ENCODE measurements at regions not wholly inside any gene's neighbourhood (a gene's known extent, or its start where the extent isn't known, plus 50 kb on each side); places are given as distances from the start of the nearest gene placed in this dataset.
A peak's percentile ranks its signal among the peaks of the same experiment; 100 is the strongest.

DNA sequence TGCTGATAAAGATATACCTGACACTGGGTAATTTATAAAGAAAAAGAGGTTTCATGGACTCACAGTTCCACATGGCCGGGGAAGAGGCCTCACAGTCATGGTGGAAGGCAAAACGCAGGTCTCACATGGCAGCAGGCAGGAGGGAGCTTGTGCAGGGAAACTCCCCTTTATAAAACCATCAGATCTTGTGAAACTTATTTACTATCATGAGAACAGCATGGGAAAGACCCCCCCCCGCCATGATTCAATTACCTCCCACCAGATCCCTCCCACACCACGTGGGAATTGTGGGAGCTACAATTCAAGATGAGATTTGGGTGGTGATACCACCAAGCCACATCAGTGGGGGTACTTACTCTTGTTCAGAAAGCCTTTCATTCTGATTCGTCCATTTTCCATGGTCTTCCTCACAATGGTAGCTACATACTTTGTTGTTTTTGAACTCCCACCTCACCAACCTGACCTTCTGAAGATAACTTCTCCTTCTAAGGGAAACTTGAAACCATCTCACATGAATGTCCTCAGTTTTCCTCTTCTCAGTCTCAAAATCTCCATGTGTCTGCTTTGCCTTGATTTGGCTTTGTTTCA lies 275.6 kb upstream of the PROK2 start:
- no peak for DNase-seq

DNA sequence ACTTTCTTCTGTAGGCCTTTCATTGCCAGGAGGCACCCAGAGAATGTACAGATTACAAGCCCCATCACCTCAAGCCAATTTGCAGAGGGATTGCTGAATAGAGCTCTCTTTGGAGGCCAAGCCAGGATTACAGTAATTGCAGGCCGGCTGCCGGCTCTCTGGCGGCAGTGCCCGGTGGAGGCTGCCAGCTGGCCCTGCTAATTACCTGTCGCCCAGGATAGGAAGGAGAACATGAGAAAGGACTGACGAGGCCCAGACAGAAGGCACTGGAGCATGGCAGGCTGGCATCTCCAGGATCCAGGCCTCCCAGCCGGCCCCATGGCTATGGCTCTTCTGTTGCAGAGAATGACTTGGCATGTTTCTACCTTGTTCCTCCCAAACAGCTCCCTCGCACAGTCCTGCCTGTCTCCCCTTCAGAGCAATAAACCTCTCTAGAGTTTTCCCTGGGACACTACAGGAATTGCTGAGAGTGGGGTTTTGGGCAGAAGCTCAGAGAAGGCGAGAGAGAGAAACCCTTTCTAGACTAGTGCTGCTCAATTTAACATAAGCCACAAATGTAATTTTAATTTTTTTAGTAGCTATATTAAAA lies 273.6 kb upstream of the PROK2 start:
- DNase-seq: peak; percentile 6

DNA sequence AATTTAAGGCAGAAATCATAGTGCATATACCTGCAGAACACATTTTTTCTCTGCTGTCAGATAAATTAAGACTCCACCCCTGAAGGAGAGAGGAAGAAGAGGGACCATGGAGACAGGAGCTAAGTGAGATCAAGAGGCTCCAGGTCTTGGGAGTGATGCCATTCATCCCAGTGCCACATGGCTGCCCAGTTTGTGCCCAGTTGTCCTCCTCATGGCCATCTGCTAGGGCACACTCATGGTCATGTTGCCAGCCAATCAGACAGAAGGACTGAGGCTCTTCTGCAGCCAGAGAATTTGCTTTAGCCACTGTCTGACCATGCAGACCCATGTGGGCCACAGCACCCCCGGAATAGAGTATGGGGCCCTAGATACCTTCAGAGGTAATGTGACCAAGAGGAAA lies 270.5 kb upstream of the PROK2 start:
- DNase-seq: no peak

DNA sequence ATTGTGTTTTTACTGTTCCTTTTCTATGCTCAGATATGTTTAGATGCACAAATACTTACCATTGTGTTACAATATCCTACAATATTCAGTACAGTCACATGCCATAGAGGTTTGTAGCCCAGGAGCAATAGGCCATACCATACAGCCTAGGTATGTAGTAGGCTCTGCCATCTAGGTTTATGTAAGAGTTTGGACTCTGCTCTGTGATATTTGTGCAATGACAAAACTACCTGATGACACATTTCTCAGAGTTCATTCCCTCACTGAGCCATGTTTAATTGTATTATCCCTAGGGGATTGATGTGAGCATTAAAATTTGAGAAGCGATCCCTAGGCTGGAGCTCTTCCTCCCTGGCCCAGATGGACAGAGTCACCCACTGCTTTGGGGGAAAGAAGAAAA lies 270.0 kb upstream of the PROK2 start:
- DNase-seq: no peak

DNA sequence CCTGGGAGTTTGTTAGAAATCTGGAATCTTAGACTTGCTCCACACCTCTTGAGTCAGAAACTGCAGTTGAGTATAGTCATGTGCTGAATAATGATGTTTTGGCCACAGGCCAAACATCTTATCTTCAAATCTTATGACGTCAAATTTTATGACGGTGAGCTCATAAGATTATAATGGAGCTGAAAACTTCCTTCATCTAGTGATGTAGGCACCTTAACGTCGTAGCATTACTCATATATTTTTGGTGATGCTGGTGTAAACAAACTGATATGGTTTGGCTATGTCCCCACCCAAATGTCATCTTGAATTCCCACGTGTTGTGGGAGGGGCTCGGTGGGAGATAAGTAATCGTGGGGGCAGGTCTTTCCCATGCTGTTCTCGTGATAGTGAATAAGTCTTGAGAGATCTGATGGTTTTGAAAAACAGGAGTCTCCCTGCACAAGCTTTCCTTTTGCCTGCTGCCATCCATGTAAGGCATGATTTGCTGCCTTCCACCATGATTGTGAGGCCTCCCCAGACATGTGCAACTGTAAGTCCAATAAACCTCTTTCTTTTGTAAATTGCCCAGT lies 268.0 kb upstream of the PROK2 start:
- no peak for DNase-seq

DNA sequence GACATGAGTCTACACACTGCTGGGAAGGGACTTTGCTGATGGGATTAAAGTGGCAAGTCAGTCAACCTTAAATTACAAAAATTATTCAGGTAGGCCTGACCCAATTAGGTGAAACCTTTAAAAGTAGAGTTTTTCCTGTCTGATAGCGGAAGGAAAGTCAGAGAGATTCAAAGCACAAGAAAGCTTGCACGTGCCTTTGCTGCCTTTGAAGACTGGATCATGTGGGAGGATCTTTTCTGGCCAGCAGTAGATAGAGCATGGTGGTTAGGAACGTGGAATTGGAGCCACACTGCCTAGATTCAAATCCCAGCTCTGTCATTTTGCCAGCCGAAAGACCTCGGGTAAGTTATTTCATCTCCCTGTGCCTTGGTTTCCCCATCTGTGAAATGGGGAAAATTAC lies 265.8 kb upstream of the PROK2 start:
- DNase-seq: no peak

DNA sequence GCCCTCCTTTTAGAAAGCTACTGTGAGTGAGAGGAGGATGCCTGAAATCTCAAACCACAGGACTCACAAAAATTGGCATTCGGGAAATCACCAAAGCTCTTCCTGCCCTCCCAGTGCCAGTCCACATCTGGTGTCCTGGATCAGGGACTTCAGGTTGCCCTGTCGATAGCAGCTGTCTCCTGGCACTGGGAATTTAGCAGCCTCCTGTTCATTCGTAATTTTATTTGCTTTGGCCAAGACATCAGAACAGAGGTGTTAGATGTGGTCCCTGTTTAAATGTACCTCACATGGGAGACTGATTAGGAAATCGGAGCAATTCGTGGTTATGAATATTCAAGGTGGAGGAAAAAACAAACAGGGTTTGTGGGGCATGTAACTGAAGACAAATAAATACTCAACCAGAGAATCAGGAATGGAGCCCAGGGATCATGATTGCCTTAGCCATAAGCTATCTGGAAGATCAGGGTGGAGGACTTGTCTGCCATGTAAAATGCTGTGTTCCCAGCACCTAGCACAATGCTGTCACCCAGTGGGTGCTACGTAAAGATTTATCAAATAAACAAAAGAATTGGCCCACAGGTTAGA lies 265.2 kb upstream of the PROK2 start:
- no peak for DNase-seq

DNA sequence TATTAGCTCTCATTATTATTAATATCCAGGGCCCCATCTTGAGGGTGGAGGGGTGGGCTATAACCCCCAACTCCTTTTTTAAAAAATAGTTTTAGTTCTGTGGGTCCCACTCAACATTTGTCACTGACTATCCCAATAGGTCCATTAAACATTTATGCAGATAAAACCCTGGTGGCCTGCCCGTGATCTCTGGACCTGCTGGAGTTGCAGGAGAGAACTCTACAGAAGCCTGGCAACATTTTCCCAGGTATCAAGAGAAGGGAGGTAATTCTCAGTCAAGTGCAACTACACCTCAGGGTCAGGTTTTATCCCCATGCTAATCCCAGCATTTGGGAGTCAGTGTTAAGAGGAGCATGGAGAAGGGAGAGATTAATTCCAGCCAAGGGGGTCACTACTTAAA lies 264.4 kb upstream of the PROK2 start:
- no peak for DNase-seq

DNA sequence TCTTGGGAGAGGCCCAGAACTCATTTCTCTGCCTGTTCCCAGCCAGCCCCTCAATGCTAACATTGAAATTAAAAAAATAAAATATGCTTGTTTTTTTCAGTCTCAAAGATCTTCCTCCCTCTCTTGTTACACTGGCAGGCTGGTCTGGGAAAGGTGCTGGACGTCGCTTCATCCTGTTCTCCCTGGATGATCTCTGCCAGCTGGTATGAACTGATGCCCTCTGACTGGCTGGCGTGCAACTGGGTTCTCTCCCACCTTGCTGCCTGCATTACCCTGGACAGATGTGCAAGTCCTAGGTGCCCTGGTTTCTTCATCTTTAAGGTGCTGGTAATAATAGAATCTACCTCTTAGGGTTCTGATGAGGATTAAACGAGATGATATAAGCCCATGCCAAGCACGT lies 263.9 kb upstream of the PROK2 start:
- no peak for DNase-seq

DNA sequence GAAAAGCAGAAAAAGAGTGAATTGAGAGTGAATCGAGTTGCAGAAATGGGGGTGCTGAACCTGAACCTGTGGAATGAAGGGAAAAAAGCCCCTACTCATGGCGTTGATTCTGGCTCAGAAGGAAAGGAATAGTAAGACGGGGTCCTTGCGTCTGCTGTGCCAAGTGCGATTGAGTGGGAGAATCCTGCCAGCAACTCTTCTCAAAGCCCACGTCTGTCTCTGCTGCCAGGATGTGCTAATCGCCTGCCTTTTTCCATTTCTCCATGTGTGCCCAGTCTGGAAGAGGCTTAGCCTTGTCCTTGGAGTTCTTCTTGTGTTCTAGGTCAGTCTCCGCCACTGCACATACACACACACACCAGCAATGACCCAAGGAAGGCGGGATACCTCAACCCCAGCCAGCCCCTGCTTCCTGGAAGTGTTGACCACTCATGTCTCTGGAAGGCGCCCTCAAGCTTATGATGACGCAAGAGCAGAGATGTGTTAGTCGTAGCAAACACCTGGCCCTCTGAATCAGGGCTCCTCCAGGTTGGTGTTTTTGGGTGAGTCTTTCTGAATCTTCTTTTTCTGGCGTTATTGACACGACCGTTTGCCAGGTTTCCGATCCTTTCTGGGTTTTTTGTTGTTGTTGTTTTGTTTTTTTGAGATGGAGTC lies 262.4 kb upstream of the PROK2 start:
- DNase-seq: no peak

DNA sequence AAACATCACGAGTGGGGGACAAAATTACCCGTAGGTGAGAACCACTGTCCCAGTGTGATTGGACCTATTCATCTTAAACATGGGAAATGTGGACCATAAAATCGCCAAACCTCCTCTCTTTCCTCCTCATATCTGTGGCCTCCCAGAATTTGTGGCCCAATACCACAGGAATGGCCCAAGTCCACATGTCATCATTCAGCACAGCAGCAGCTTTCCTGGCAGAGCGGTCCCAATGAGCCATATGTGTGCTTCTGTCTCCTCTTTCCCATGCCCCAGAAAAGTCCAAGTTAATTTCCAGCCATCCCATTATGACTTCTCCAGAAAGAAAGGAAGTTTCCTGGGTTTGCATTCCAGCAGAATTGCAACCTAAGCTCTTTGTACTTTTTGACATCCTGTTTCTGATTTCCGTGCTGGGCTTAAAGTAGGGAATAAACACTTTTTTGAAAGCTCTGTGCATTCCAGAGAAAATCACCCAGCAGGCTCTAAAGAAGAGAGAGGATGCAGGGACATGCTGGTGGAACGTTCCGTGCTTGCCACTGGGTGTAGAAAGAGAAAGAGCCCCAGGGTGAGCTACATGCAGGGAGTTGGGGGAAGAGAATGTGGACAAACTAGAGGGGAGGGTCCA lies 259.4 kb upstream of the PROK2 start:
- no peak for DNase-seq

DNA sequence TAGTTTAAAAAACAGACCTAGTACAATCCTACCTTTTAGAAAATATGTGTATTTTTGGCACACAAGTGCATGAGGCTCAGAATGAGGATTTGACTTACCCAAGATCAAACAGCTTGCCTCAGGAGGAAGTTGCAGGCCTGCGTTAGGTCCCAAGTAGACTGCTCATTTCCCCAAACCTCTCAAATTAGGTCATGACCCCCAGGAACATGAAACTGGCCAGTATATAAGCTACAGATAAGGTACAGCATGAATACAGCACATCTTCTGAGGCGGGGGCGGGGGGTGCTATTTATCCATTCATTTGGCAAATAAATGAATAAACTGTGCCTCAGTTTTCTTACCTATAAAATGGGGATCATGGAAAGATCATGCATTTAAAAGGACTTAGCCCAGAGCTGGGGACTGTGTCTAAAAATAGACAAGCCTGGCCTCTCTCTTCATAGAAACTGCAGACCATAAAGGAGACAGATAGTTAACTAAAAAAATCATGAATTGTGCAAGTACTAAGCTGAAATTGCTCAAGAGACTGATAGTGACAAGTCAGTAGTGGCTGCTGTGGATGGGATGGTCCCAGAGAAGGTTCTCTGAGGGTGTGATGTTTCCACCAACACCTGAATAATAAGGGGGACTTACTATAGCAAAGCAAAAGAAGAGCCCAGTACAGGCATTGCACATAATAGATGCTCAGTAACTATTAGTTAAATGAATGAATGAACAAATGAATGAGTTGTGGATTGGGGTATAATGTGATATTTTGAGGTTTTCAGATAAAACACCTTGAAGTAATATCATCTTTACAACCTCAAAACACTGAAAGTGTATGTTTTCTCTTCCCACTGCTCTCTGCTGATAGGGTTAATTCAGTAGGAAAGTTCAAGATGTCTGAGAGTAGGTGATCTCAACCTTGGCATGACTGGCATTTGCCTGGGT lies 258.5 kb upstream of the PROK2 start:
- DNase-seq: no peak

DNA sequence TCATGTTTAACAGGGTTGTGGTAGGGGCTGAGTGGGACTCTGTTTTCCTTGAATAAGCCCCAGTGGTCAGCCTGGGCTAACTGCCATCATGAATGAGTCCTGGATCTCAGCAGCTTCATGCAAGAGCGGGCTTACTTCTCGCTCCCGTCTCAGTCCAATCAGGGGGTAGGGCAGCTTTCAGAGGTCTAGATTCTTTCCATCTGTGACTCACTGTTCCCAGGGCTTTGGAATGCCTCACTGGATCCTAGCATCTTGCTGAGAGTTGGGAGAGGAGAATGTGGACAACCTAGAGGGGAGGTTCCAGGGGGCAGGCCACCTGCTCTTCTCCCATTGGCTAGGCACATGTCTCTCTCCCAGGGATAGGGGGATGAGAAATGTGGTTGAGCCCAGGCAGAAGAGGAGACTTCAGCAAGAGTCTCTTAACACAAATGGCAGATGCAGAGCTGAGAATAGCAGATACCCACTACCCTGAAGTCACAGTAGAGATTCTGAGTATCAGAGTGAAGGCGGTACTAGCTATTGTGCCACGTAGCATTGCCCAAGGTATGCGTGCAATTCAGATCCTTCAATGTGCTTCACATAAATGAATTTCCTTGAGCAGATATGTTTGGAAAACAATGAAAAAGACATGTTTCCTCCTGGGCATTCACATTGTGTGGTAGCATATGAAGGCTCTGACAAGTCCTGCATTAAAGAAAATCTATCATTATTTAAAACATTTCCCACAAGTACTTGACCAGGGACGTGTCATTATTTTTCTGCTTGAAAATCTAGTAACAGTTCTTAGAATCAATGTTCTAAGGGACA lies 257.7 kb upstream of the PROK2 start:
- no peak for DNase-seq

DNA sequence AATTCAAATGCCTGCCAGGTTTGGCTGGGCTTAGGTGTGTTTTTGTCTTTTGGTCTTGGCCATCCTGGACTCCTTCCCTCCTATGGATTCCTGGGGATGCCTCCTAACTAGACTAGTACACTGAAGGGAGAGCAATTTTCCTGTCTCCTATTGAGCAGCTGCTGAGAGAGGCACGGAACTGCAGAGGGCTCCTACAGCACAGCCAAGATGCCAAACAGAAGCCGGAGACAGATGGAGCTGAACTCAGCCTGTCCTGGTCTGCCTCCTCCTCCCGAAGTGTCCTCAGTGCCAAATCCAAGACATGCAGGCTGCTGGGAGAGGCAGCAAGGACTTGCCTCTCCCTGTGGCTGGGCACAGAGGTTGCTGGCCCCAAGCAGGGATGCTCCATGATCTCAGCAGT lies 256.6 kb upstream of the PROK2 start:
- DNase-seq: no peak

DNA sequence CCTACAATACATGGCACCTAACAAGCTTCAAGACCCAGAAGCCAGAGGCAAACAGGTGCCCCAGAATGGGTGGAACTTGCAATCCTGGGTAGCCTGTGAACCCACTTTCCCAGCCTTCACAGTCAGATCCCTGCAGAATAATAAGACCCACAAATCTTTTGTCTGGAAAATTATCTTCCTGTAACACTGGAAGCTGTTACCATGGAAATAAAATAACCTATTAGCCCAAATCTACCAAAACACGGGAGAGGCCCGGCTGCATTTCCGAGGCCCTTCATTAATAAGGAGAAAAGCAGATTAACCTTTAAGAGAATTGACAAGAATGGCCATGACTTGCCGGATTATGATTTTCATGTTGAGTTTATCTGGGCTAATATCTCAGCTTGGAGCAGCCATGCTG lies 256.1 kb upstream of the PROK2 start:
- DNase-seq: no peak

DNA sequence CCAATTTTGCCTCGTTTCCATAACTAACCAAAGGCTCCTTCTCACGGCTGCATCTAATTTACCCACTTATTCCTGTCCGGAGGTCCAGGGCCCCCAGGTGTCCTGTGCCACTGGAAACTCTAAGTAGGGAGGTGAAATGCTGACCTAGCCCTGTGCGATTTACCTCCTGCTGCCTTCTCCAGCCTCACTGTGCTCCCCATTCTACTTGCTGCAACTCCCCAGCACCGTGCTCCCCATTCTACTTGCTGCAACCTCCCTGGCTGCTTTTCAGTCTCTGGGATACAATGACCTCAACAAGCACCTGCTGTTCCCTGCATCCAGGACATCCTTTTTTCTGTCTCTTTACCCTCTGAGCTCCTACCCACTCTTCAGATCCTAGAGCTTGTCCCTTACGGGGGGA lies 254.7 kb upstream of the PROK2 start:
- DNase-seq: no peak

DNA sequence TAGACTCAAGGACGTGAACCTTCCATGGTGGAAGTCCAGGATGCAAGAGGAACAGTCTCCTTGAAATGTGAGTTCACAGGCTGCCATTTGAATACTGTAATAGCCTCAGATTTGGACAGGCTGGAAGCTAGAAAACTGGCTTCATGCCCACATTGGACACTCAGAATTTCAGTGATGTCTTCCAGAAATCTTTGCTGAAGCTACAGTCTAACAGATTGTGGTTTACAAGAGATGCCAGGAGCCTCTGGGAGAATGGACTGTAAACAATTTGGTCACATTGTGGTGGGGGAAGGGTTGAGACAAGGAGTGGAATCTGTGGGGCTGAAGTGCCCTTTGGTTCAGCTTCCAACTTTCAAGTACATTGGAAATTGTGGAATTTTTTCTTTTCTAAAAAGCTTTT lies 252.0 kb upstream of the PROK2 start:
- no peak for DNase-seq

DNA sequence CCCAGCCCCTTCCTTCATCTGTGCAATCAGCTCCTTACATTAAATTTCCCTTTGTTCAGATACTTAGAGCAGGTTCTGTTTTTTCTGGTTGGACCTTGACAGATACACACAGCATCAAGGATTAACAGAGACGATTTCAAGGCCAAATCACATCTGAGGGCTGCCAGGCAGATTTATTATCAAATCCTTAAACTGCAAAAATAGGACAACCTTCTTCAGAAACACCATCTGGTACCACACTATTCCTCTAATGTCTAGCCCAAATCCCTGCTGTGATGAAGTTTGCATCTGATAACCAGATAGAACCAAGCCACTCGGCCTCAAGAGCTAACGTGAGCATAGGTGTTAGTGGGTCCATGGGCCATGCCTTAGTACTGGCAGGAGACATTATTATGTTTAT lies 250.7 kb upstream of the PROK2 start:
- DNase-seq: no peak

DNA sequence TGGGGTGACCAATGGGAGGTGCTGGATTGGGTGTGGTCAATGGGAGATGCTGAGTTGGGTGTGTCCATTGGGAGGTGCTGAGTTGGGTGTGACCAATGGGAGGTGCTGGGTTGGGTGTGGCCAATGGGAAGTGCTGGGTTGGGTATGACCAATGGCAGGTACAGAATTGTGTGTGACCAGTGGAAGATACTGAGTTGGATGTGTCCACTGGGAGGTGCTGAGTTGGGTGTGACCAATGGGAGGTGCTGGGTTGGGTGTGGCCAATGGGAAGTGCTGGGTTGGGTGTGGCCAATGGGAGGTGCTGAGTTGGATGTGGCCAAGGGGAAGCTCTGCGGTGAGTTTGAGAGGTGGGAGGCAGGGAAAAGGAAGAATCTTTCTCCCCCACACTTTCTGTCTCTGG lies 250.0 kb upstream of the PROK2 start:
- DNase-seq: no peak

DNA sequence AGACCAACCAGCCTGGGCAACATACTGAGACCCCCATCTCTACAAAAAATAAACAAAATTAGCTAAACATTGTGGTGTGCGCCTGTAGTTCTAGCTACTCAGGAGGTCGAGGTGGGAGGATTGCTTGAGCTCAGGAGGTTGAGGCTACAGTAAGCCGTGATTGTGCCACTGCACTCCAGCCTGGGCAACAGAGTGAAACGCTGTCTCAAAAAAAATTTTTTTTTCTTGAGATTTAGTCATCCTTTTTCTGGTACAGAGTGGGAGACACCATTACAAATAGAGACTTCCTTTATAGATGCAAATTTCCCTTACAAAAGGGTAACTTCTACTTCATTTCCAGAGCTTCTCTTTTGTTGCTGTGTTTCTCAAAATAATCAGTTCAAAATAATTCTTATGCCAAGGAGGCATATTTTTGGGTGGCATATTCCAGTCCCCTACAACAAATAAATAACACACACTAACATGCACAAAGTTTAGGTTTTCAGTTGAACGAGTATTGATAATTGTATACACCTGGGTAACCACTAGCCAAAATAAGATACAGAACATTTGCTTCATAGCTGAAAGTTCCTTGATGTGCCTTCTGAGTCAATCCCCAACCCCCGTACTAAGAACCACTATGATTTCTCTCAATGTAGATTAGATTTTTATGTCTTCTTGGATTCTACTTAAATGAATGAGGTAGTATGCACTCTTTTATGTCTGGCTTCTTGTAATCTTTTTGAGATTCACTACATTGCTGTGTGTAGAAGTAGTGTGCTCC lies 248.9 kb upstream of the PROK2 start:
- DNase-seq: no peak

Measured in NCI-H2107 (cell line).